Uterus (tissue), 2 donors: ENCODE measurements at regions not wholly inside any gene's neighbourhood (a gene's known extent, or its start where the extent isn't known, plus 50 kb on each side); places are given as distances from the start of the nearest gene placed in this dataset.

Source experiments
- POLR2A ChIP-seq, 2 donors: fragments of 450-650 bp; IDR thresholded peaks; one replicate each; pipeline ENCODE4 v1.6.1; 2016; ENCODE audit warnings: antibody characterized with exemption in 2 of 2, mild to moderate bottlenecking in 1 of 2, moderate library complexity in 1 of 2
- TF ChIP-seq, protein P1 (sequence below), 4 experiments: fragments of 200-600 bp in 2 of 4; fragments of 450-650 bp in 2 of 4; sonication (generic) in 2 of 4; IDR thresholded peaks; one replicate each; pipeline ENCODE4 v1.5.1; 2016 to 2019; ENCODE audit warnings: antibody characterized with exemption in 4 of 4, mild to moderate bottlenecking in 2 of 4, moderate library complexity in 1 of 4

DNA sequence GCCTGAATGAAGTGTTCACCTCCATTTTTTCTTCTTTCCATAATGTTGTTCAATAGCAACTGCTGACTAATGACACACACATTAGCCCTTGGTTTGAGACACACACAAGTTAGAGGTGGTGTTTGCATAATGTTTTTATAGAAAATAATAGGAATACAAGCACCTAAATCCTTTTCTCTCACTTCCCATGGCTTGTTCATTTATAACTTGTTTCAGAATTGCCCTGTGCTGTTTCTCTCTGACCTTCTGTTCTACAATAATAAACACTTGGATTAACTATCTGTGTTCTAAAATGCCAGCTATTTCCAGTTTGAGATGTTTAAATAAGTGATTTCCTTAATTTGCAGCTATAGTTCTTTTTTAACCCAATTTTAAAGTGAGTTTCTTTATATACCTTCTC is 525.1 kb upstream of the ROBO2 start:
- TF ChIP-seq, protein P1, sequence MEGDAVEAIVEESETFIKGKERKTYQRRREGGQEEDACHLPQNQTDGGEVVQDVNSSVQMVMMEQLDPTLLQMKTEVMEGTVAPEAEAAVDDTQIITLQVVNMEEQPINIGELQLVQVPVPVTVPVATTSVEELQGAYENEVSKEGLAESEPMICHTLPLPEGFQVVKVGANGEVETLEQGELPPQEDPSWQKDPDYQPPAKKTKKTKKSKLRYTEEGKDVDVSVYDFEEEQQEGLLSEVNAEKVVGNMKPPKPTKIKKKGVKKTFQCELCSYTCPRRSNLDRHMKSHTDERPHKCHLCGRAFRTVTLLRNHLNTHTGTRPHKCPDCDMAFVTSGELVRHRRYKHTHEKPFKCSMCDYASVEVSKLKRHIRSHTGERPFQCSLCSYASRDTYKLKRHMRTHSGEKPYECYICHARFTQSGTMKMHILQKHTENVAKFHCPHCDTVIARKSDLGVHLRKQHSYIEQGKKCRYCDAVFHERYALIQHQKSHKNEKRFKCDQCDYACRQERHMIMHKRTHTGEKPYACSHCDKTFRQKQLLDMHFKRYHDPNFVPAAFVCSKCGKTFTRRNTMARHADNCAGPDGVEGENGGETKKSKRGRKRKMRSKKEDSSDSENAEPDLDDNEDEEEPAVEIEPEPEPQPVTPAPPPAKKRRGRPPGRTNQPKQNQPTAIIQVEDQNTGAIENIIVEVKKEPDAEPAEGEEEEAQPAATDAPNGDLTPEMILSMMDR (IDR thresholded peaks at IDR 0.05), result no peak
- no peak for TF ChIP-seq POLR2A (IDR thresholded peaks at IDR 0.05)
